ENCODE measurements at regions not wholly inside any gene's neighbourhood (a gene's known extent, or its start where the extent isn't known, plus 50 kb on each side); places are given as distances from the start of the nearest gene placed in this dataset.

DNA sequence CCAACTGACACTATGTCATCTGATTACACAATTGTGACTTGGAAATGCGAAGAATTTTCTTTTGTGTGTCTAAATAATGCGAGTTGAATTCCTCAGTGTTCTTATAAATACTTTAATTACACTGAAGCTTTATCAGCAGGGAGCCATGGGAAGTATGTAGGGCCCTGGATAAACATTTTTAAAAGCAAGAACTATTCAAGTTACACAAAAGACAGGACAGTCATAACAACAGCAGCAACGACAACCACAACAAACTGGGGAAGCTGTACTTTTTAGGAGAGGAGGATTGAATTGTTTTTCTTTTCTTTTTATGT, 250.3 kb upstream of the ZNF608 start:
- DNase-seq: no peak
- TF ChIP-seq, protein P1, sequence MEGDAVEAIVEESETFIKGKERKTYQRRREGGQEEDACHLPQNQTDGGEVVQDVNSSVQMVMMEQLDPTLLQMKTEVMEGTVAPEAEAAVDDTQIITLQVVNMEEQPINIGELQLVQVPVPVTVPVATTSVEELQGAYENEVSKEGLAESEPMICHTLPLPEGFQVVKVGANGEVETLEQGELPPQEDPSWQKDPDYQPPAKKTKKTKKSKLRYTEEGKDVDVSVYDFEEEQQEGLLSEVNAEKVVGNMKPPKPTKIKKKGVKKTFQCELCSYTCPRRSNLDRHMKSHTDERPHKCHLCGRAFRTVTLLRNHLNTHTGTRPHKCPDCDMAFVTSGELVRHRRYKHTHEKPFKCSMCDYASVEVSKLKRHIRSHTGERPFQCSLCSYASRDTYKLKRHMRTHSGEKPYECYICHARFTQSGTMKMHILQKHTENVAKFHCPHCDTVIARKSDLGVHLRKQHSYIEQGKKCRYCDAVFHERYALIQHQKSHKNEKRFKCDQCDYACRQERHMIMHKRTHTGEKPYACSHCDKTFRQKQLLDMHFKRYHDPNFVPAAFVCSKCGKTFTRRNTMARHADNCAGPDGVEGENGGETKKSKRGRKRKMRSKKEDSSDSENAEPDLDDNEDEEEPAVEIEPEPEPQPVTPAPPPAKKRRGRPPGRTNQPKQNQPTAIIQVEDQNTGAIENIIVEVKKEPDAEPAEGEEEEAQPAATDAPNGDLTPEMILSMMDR (IDR thresholded peaks at IDR 0.05): no peak
- H3K4me3 ChIP-seq: no peak overlapping the region
- intact Hi-C loops (cut with DNase I, micrococcal nuclease): no loop called here
- H3K36me3 ChIP-seq (ENCODE audit: low read depth): no peaks in the 10 kb centered on the region
- no peak for ATAC-seq
- H3K4me1 ChIP-seq (ENCODE audit: low read depth): no peaks in the 10 kb centered on the region
- no peaks in the 10 kb centered on the region for H3K9me3 ChIP-seq

DNA sequence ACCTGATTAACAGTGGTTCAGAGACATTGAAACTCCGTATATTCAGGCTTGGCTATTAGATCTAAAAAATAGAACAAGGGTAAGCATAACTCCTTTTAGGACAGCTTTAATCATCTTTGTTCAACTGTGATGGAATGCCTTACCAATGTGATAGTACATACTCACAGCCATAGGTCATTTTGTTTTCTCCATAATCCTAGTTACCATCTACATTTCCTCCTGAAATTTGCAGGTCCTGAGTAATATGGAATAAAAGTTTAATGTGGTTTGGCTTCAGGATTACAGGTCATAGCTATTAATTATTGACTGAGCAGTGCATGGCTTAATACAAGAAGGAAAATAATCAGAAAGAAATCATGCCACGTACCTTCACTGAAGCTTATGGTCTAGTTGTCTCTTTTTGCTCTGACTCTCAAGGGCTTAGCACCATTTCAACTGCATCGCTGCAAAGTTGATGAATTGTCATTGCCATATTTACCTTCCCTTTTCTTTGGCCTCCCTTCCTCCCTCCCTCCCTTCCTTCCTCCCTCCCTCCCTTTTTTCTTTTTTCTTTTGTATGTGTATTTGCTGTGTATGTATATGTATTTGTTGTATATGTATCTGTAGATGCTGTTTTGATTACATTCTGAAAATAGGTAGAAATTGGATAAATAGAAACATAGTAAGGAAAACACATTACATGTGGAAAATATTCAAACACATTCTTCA, 250.9 kb upstream of the ZNF608 start:
- H3K36me3 ChIP-seq (ENCODE audit: low read depth): no peaks in the 10 kb centered on the region
- DNase-seq (no peak), ATAC-seq (no peak)
- intact Hi-C loops (cut with DNase I, micrococcal nuclease): no loop called here
- H3K4me3 ChIP-seq: no peak overlapping the region
- TF ChIP-seq, protein P1 (IDR thresholded peaks at IDR 0.05): no peak
- H3K9me3 ChIP-seq: no peaks in the 10 kb centered on the region
- H3K4me1 ChIP-seq (ENCODE audit: low read depth): no peaks in the 10 kb centered on the region

DNA sequence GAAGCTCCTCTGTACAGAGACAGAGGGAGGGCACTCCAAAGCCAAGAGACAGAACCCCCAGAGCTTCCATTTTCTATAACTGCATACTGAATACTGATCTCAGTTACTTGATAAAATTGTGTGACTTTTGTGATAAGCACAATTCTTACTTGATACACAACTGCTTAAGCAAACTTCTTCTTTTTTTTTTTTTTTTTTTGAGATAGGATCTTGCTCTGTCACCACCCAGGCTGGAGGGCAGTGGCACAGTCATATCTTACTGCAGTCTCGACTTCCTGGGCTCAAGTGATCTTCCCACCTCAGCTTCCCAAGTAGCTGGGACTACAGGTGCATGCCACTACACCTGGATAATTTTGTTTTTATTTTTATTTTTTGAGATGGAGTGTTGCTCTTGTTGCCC, 252.1 kb upstream of the ZNF608 start:
- ATAC-seq: no peak
- intact Hi-C loops (cut with DNase I, micrococcal nuclease): no loop called here
- Histone ChIP-seq H3K36me3 (ENCODE audit: low read depth) (no peaks in the 10 kb centered on the region), H3K4me3 (no peak overlapping the region), H3K9me3 (no peaks in the 10 kb centered on the region), H3K4me1 (ENCODE audit: low read depth) (no peaks in the 10 kb centered on the region)
- DNase-seq: no peak
- TF ChIP-seq, protein P1 (IDR thresholded peaks at IDR 0.05): no peak

DNA sequence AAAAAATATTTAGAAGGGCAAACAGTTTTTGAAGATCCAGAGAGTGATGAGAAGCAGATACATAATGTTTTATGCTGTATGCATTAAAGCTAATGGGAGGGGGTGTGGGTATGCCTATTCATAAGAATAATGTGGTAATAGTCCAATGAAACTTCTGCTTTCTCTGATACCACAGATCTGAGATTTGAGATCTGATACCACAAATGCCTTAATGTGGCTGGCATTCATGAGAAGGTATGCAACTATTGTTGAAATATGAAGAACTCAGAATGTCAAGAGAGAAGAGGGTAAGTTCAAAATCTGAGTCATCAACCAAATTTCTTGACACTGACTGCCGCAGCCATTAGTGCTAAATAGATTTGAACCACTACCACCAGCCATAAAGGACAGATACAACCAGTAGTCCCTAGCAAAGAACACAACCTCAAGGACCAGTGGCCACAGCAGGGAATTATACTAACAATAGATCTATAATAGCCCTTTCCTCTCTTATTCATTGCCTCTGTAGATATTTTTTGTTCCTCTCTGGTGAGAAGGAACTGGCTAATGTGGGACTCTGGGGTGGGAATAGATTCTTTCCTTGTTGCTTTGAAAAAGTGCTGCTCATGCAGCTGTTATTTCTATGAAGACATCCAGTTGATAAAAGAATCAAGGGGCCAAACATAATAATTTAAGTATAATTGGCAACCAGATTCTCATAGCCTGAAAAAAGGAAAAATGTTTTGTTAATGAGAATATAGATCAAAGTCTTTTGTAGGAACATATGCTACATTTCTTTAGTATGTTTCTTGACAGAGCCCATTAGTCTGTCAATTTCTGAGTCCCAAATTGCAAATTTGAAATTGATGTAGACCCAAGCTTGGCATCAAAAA, 256.5 kb upstream of the ZNF608 start:
- ATAC-seq (no peak), DNase-seq (no peak)
- Histone ChIP-seq H3K36me3 (ENCODE audit: low read depth) (no peaks in the 10 kb centered on the region), H3K4me1 (ENCODE audit: low read depth) (no peaks in the 10 kb centered on the region), H3K9me3 (no peaks in the 10 kb centered on the region), H3K4me3 (no peak overlapping the region)
- intact Hi-C loops (cut with DNase I, micrococcal nuclease): no loop called here
- TF ChIP-seq, protein P1 (IDR thresholded peaks at IDR 0.05): no peak

DNA sequence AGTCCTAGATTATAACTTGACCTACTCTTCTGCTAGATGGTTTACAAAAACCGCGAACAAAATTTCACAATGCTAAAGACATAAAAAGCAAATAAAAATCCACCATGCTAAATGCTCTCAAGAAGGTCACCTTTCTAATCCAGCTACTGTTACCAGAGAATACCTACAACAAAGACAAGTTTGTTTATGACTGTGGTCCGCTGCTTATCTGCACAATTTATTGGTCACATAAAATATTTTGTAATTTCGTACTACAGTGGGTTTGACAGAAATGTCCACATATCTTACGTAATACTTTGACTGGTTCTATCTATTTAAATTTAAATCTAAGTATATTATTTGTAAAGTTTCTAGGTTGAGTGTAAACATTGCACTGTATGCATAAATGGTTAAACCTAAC, 257.6 kb upstream of the ZNF608 start:
- TF ChIP-seq, protein P1 (IDR thresholded peaks at IDR 0.05): no peak
- no peaks in the 10 kb centered on the region for H3K4me1 ChIP-seq (ENCODE audit: low read depth)
- intact Hi-C loops (cut with DNase I, micrococcal nuclease): no loop called here
- ATAC-seq: no peak
- no peak overlapping the region for H3K4me3 ChIP-seq
- H3K36me3 ChIP-seq (ENCODE audit: low read depth): no peaks in the 10 kb centered on the region
- DNase-seq: no peak
- no peaks in the 10 kb centered on the region for H3K9me3 ChIP-seq

Data from mucosa of descending colon (tissue), 3 donors.